ENCODE measurements at regions not wholly inside any gene's neighbourhood (a gene's known extent, or its start where the extent isn't known, plus 50 kb on each side); places are given as distances from the start of the nearest gene placed in this dataset.
A peak's percentile ranks its signal among the peaks of the same experiment; 100 is the strongest.
"Not testable (repeated sequence)": the region's sequence is repeated elsewhere in the genome, so short reads cannot be mapped to it uniquely, and the experiment has no call there.

DNA sequence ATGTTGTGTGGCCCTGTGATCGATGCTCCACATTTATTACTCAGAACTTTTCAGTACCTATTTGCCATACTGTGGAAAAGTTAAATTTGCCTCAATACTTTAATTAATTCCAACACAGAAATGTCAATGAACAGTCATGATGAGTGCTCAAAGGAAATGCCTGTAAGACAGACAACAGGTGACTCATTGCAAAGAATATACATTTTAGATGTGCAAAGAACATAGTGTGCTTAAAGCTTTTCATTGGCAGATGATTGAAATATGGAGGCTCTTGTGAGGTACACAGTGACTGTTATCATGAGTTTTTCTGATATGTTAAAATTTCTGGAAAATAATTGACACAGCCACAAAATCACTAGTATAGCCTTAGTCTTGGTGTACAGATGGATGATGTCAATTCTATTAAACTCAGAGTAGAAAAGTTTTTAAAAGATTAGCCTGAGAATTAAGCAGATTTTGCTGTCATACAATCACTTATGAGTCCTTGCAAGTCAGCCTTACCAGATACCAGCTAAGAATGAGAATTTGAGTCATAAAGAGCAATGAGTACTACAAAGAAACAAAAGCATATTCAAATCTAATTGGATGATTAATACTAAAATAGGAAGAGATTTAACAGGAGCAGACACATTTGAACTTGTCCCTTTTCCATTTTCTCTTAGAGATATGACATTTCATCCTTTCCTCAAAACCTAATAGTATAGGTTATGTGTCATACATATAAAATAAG lies 544.1 kb downstream of the KCNH5 start:
- DNase-seq: no peak
- no peak overlapping the region for H3K27ac Mint-ChIP-seq

DNA sequence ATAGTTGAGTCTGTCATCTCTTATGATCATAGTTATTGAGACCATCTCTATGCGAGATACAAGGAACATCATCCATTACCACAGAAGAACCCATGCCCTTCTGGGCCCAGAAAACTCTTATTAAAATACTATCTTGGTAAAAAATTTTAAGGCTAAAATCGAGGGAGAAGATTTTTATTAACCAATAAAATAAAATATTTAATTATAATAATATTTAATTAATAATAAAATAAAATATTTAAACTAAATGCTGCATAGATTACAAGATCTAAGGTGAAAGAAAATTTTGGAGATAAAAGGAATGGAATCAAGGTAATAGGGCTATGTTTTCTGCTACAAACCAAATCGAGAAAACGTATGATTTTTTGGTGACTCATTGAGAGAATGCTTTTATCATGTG lies 540.2 kb downstream of the KCNH5 start:
- ATAC-seq: no peak
- H3K4me3 Mint-ChIP-seq: no peak overlapping the region
- no peak for DNase-seq
- H3K9me3 Mint-ChIP-seq: peaks cover 0 to 16% of the 10 kb centered on the region in 2 donors
- H3K4me1 Mint-ChIP-seq: no peaks in the 10 kb centered on the region
- H3K27ac Mint-ChIP-seq: no peak overlapping the region
- no peaks in the 10 kb centered on the region for H3K27me3 Mint-ChIP-seq

More for the DNA sequence above, 544.1 kb downstream of the KCNH5 start:
- Mint-ChIP-seq H3K27me3 (no peaks in the 10 kb centered on the region), H3K9me3 (peaks cover 15 to 25% of the 10 kb centered on the region in 2 donors), H3K4me1 (no peaks in the 10 kb centered on the region), H3K4me3 (no peak overlapping the region)
- ATAC-seq: no peak

DNA sequence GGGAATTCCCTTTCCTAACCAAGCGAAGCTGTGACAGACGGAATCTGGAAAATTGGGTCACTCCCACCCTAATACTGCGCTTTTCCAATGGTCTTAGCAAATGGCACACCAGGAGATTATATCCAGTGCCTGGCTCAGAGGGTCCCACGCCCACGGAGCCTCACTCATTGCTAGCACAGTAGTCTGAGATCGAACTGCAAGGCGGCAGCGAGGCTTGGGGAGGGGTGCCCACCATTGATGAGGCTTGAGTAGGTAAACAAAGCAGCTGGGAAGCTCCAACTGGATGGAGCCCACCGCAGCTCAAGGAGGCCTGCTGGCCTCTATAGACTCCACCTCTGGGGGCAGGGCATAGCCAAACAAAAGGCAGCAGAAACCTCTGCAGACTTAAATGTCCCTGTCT lies 523.9 kb downstream of the KCNH5 start:
- not testable (repeated sequence) for ATAC-seq, H3K4me3 Mint-ChIP-seq, DNase-seq, H3K27ac Mint-ChIP-seq, H3K4me1 Mint-ChIP-seq, H3K27me3 Mint-ChIP-seq
- H3K9me3 Mint-ChIP-seq: peaks cover 16 to 54% of the 10 kb centered on the region in 2 donors

DNA sequence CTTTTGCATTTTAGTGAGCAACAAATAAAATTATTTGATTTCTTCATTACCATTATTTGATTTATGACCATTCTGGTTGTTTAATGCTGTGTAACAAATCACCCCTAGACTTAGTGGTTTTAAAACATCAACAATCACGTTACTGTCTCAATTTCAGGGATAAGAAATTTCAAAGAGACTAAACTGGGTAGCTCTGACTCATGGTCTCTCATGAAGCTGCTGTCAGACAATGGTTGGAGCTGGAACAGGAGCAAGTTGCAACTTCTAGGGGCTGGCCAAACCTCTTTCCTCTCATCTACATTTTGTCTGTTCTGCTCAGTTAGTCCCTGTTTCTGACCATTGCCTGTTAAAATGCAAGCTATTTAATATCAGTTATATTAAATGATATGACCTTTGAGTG lies 517.0 kb downstream of the KCNH5 start:
- Mint-ChIP-seq H3K27ac (no peak overlapping the region), H3K4me1 (no peaks in the 10 kb centered on the region), H3K9me3 (peaks cover 10% of the 10 kb centered on the region in 2 donors), H3K4me3 (no peak overlapping the region), H3K27me3 (no peaks in the 10 kb centered on the region)
- no peak for DNase-seq
- no peak for ATAC-seq

DNA sequence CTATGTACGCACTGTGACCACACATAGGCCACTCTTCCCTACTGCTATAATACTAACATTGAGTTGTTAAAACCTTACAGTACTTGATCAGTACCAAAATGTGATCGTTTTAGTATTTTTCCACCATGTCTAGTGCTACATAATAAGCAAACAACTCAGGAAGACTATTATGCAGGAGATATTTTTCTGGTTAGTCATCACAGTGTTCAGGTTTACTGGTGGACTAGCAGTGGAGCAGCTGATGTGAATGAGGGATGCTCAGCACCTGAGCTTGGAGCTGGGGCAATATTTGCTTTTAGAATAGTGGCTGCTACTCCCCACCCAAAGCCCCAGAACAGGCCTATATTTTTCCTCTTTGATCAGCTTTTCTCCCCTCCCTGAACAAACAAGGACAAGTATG lies 513.1 kb downstream of the KCNH5 start:
- no peak for ATAC-seq
- Mint-ChIP-seq H3K4me1 (no peaks in the 10 kb centered on the region), H3K27me3 (no peaks in the 10 kb centered on the region), H3K9me3 (peaks cover 0 to 3% of the 10 kb centered on the region in 2 donors), H3K27ac (peak overlapping the region in 1 of 2 donors; percentile 54), H3K4me3 (no peak overlapping the region)
- no peak for DNase-seq

DNA sequence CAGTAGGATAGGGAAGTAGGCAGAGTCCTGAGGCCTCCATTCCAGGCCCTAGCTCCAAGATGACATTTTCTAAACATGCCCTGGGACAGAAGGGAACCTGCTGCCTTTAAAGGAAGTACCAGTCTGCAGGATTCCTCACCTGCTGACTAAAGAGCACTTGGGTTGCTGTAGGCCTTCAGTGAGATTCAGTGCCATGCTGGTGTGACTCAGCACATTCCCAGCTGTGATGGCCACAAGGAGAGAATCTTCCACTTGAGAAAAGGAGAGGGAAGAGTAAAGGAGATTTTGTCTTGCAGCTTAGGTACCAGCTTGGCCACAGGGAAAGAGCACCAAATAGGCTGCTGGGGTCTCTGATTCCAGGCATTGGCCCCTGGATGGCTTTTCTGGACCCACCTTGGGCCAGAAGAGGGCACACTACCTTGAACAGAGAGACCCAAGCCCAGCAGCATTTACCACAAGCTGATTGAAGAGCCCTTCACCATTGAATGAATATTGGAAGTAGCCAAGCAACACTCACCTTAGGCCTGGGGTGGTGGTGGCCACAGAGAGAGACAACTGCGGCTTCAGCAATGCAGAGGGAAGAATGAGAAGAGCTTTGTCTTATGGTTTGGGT lies 498.3 kb downstream of the KCNH5 start:
- no peaks in the 10 kb centered on the region for H3K4me1 Mint-ChIP-seq
- no peak for DNase-seq
- ATAC-seq: no peak
- H3K4me3 Mint-ChIP-seq: no peak overlapping the region
- peaks cover 27 to 44% of the 10 kb centered on the region in 2 donors for H3K9me3 Mint-ChIP-seq
- no peaks in the 10 kb centered on the region for H3K27me3 Mint-ChIP-seq
- peak overlapping the region in 1 of 2 donors; percentile 85 for H3K27ac Mint-ChIP-seq

DNA sequence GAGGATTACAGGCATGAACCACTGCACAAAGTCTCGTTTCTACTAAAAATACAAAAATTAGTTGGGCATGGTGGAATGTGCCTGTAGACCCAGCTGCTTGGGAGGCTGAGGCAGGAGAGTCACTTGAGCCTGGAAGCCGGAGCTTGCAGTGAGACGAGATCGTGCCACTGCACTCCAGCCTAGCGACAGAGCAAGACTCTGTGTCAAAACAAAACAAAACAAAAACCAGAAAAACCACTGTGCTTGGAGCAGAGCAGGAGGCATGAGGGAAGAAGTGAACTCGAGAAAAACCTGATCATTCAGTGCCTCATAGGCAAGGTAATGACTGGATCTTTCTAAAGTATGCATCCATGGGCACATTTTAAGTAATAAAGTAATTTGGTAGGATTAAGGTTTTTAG lies 487.8 kb downstream of the KCNH5 start:
- no peak overlapping the region for H3K27ac Mint-ChIP-seq
- ATAC-seq: no peak

DNA sequence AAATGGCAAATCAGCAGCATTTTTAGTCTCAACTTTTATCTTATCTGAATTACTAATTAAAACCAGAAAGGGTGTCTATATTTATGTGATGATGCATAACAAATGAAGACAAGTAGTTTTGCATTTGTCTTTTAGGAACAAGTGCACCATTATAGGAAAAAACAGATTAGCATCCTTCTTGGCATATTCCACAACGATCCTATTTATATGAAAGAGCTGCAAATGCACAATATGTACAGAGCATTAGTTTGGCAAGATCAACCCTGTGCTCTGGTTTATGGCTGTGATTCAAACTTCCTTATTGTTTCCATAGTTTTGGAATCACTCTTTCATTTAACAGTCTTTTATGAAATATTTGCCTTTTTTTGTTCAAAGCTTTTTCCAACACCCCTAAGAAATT lies 486.8 kb downstream of the KCNH5 start:
- ATAC-seq (no peak), DNase-seq (no peak)
- Mint-ChIP-seq H3K27me3 (no peaks in the 10 kb centered on the region), H3K4me3 (no peak overlapping the region), H3K4me1 (no peaks in the 10 kb centered on the region), H3K9me3 (peaks cover 0 to 13% of the 10 kb centered on the region in 2 donors), H3K27ac (no peak overlapping the region)

More for the DNA sequence above, 487.8 kb downstream of the KCNH5 start:
- Mint-ChIP-seq H3K9me3 (peaks cover 0 to 7% of the 10 kb centered on the region in 2 donors), H3K4me1 (no peaks in the 10 kb centered on the region), H3K27me3 (no peaks in the 10 kb centered on the region), H3K4me3 (no peak overlapping the region)
- DNase-seq: no peak

DNA sequence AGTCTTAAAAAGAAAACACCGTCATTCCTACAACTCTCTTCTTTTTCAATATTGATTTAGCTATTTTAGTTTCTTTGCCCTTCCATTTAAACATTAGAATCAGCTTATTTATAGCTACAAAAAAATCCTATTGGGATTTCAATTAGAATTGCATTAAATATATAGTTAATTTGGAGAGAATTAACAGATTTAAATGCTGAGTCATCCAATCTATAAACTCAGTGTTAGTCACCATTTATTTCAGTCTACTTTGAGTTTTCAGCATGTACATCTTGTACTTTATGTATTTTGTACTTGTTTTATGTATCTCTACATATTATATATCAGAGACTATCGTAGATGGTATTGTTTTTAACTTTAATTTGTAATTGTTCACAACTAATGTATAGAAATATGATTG lies 460.0 kb downstream of the KCNH5 start:
- Mint-ChIP-seq H3K9me3 (peaks cover 0 to 1% of the 10 kb centered on the region in 2 donors), H3K27me3 (no peaks in the 10 kb centered on the region), H3K27ac (no peak overlapping the region), H3K4me3 (no peak overlapping the region), H3K4me1 (no peaks in the 10 kb centered on the region)
- DNase-seq: no peak
- no peak for ATAC-seq

DNA sequence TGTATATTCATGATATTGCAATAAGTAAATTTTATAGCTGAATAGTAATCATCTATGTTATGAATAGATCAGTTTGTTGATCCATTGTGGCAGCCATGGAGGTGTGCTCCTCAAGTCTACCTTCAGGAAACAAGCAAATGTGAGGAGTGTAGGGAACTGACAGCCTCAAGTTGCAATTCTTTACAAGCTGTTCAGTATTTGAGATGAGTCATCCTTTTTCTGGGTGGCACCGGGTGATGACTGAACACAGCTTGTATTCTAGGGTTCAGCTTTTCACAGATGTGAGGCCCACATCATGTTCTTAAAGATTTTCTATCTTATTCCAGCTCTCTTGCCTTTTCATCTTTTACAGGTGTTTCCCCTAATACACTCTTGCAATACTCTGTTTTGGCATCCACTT lies 452.4 kb downstream of the KCNH5 start:
- no peak for ATAC-seq
- no peak for DNase-seq
- Mint-ChIP-seq H3K27ac (no peak overlapping the region), H3K27me3 (no peaks in the 10 kb centered on the region), H3K9me3 (peaks cover 5 to 10% of the 10 kb centered on the region in 2 donors), H3K4me3 (no peak overlapping the region), H3K4me1 (no peaks in the 10 kb centered on the region)

DNA sequence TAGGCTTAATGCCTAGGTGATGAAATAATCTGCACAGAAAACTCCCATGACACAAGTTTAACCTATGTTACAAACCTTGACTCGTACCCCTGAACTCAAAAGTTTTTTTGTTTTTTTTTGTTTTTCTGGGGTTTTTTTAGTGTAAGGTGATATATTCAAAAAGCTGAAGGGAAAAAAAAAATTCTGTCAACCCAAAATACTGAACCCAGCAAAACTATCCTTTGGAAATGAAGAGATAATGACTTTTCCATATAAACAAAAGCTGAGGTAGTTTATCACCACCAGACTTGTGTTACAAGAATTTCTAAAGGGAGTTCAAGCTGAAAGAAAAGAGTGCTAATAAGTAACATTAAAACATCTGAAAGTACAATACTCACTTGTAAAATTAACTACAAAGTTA lies 448.1 kb downstream of the KCNH5 start:
- ATAC-seq (no peak), DNase-seq (no peak)
- Mint-ChIP-seq H3K9me3 (peaks cover 10 to 19% of the 10 kb centered on the region in 2 donors), H3K27me3 (no peaks in the 10 kb centered on the region), H3K27ac (no peak overlapping the region), H3K4me3 (no peak overlapping the region), H3K4me1 (no peaks in the 10 kb centered on the region)

DNA sequence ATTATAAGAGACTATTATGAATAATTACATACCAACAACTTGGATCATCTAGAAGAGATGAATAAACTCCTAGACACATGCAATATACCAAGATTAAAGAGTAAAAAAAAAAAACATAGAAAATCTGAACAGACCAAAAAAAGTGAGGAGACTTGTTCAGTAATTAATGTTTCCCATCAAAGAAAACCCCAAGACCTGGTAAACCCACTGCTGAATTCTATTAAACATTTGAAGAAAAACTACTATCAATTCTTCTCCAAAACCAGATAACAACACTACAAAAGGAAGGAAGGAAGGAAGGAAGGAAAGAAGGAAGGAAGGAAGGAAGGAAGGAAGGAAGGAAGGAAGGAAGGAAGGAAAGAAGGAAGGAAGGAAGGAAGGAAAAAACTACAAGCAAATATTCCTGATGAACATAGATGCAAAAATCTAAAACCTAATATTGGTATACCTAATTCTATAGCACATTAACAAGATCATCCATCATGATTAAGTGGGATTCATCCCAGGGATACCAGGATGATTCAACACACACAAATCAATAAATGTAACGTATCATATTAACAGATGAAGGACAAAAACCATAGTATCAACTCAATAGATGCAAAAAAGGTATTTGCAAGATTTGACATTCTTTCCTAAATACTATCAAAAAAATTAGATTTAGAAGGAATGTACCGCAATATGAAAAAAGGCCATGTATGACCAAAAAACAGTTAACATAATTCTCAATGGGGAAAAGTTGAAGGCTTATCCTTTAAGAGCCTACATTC lies 445.5 kb downstream of the KCNH5 start:
- no peaks in the 10 kb centered on the region for H3K4me1 Mint-ChIP-seq
- H3K27ac Mint-ChIP-seq: no peak overlapping the region
- H3K9me3 Mint-ChIP-seq: peaks cover 10 to 19% of the 10 kb centered on the region in 2 donors
- DNase-seq (no peak), ATAC-seq (no peak)
- H3K27me3 Mint-ChIP-seq: no peaks in the 10 kb centered on the region
- H3K4me3 Mint-ChIP-seq: no peak overlapping the region

DNA sequence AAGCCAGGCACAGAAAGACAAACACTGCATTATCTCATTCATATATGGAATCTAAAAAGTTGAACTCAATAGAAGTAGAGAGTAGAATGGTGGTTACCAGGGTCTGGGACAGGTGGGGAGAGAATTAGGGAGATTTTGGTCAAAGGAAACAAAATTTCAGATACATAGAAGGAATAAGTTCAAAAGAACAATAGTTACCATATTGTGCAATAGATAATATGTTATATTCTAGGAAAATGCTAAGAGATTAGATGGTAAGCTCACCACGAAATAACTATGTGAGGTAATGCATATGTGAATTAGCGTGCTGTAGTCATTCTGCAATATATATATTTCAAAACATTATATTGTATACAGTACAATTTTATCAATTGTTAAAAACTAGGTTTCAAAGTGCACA lies 442.5 kb downstream of the KCNH5 start:
- Mint-ChIP-seq H3K4me3 (no peak overlapping the region), H3K27ac (no peak overlapping the region), H3K9me3 (peaks cover 0 to 16% of the 10 kb centered on the region in 2 donors), H3K4me1 (no peaks in the 10 kb centered on the region), H3K27me3 (no peaks in the 10 kb centered on the region)
- ATAC-seq (no peak), DNase-seq (no peak)

DNA sequence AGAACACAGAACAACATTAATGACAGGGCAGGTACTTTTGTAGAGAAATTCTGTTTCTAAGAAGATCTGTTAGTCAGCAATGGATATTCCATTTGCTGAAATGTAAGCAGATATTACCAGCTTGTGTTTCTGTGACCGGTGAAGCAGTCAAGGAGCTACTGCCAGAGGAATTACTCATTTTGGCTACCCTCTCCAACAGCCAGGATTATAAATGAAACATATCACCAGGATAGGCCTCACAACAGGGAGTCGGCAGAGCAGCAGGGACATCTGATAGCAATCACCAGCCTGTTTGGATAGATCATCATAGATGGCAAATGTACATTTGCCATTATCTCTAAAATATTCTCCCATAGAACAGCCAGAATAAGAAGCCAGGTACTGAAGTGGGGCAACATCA lies 440.7 kb downstream of the KCNH5 start:
- H3K27ac Mint-ChIP-seq: no peak overlapping the region
- ATAC-seq: no peak
- H3K4me1 Mint-ChIP-seq: no peaks in the 10 kb centered on the region
- H3K27me3 Mint-ChIP-seq: no peaks in the 10 kb centered on the region
- peaks cover 0 to 14% of the 10 kb centered on the region in 2 donors for H3K9me3 Mint-ChIP-seq
- H3K4me3 Mint-ChIP-seq: no peak overlapping the region
- no peak for DNase-seq

DNA sequence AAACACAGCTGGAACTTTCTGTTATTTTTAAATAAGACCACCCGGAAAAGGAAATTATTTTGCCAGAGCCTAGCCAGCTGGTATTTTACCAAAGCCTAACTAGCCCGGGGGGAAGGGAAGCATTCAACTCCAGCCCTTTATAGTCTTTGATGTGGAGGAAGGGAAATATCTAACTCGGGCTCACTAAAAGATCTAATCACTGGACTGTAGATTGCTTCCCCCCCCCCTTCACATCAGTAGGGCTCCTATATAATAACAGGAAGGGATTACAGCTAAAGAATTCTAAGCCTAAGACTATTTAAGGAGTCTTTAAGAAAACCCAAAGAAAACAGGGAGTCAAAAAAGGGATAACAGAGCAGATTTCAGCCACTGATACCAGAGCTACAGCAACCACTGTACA lies 431.1 kb downstream of the KCNH5 start:
- Mint-ChIP-seq H3K4me3 (no peak overlapping the region), H3K4me1 (no peaks in the 10 kb centered on the region), H3K27ac (no peak overlapping the region), H3K9me3 (peaks cover 5 to 7% of the 10 kb centered on the region in 2 donors), H3K27me3 (no peaks in the 10 kb centered on the region)
- DNase-seq: no peak
- ATAC-seq: no peak

DNA sequence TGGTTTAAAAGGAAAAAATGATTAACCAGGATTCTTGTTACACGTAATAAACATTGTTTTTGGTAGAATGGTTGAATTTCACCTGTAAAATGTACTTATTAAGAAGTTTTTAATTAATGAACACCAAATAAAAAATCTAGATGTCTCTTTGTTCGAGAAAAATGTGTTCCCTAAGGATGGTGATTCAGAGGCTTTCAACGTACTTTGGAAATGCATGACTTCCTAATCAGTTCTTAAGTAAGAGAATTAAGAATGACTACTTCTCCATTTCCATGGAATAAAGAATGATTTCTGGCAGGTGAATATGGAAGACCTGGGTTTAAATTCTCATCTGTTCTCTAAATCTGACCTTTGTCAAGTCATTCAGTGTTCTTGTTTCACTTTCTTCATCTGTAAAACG lies 428.6 kb downstream of the KCNH5 start:
- no peak overlapping the region for H3K27ac Mint-ChIP-seq
- ATAC-seq: no peak
- H3K27me3 Mint-ChIP-seq: no peaks in the 10 kb centered on the region
- H3K9me3 Mint-ChIP-seq: peaks cover 9 to 11% of the 10 kb centered on the region in 2 donors
- no peaks in the 10 kb centered on the region for H3K4me1 Mint-ChIP-seq
- DNase-seq: no peak
- H3K4me3 Mint-ChIP-seq: no peak overlapping the region
